ENCODE measurements at regions not wholly inside any gene's neighbourhood (a gene's known extent, or its start where the extent isn't known, plus 50 kb on each side); places are given as distances from the start of the nearest gene placed in this dataset.

- DNase-seq: no peak
These were observed 223.4 kb downstream of the SPTSSA start for GRCh38 chr14:34238610-34239009.

- DNase-seq: no peak
These were observed 224.4 kb downstream of the SPTSSA start for GRCh38 chr14:34237677-34238076.

GRCh38 chr14:34237081-34237480 lies 225.0 kb downstream of the SPTSSA start:
- DNase-seq: no peak

DNA sequence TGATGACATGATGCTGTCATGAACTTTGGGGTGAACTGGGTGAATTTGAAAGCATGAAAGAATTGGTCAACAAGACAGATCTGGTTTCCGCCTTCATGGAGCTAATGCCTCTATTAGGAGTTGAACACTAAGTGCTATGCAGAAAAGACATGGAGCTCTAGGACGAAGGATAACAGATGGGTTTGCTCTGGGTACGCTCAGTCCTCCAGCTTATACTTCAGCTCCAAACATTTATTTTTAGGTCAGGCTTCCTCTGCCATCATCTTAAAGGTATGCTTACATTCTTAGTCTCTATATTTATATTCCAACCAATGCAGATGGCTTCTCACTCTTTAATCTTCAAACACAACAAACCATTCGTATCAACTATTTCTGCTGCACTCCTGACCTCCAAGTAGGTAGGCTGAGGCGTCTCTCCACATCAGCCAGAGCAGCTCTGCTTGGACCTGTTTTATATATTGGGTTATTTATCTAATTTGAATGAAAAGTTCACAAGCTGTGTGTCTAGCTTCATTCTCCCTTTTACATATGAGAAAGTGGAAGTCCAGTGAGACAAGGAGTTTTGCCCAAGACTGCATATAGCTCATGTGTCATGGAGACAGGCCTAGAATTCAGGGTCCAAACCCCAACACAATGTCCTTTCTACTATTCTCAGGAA lies 226.3 kb downstream of the SPTSSA start:
- no peak for DNase-seq

- no peak for DNase-seq
These were observed 227.8 kb downstream of the SPTSSA start for GRCh38 chr14:34234258-34234657.

DNA sequence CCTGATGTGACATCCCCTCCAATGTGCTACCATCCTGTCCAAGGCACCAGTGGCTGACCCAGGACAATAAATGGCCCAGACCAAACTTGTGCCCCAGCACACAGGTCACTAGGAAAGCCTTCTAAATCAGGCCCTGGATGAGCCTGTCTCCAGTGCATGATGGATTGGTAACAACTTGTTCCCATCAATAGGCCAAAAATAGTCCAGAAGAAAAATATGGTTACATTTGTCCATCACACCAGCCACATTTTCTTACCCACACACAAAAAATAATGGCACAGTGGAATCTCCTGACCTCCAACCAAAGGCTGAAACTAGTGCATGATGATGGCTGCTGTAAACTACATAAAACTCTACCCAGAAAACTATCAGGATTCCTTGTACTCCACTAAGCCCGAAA lies 228.4 kb downstream of the SPTSSA start:
- DNase-seq: no peak

GRCh38 chr14:34232790-34233189 lies 229.2 kb downstream of the SPTSSA start:
- DNase-seq: no peak

- DNase-seq: no peak
These were observed 230.4 kb downstream of the SPTSSA start for GRCh38 chr14:34231626-34232025.

DNA sequence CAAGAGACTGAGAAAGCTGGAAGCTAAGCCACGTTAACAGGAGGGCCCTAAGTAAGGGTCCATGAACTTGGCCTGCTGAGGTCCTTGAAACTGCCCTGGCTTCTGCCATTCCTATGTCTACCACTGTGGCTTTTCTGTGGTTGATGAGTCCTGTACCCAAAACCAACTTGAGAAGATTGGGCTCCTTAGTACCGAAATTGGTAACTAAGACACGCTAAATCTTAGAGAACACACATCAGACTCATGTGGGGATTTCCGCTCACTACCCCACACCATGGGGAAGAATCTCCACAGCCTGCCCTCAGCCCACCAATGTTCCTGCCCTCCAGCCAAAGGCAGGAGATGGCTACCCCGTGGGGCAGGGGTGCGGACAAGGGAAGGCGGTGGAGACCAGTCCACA lies 232.9 kb downstream of the SPTSSA start:
- no peak for DNase-seq

- DNase-seq: no peak
These were observed 233.4 kb downstream of the SPTSSA start for GRCh38 chr14:34228650-34228976.

GRCh38 chr14:34227834-34228649 lies 234.0 kb downstream of the SPTSSA start:
- peak; percentile 66 for DNase-seq

DNA sequence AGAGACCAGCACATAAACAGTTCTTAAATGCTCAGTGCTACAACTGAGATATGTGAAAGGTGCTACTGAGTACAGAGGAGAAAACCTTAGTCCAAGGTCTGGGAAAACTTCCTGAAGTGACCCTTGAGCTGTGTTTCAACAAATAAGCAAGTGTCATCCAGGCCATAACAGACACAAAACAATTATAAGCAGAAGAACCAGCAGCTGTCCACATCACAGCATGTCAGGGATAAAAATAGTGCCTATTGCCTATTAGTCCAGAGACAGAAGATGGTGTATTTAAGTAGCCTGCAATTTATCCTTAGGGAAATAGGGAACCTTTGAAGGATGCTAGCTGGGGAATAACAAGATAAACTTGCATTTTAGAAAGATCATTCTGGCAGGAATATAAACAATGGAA lies 237.8 kb downstream of the SPTSSA start:
- DNase-seq: no peak

GRCh38 chr14:34223373-34224148 lies 238.5 kb downstream of the SPTSSA start:
- peak; percentile 4 for DNase-seq

GRCh38 chr14:34222867-34223266 lies 239.2 kb downstream of the SPTSSA start:
- no peak for DNase-seq

GRCh38 chr14:34222122-34222521 lies 239.9 kb downstream of the SPTSSA start:
- DNase-seq: no peak

GRCh38 chr14:34220921-34221320 lies 241.1 kb downstream of the SPTSSA start:
- DNase-seq: peak; percentile 77

GRCh38 chr14:34220378-34220706 lies 241.7 kb downstream of the SPTSSA start:
- no peak for DNase-seq

DNA sequence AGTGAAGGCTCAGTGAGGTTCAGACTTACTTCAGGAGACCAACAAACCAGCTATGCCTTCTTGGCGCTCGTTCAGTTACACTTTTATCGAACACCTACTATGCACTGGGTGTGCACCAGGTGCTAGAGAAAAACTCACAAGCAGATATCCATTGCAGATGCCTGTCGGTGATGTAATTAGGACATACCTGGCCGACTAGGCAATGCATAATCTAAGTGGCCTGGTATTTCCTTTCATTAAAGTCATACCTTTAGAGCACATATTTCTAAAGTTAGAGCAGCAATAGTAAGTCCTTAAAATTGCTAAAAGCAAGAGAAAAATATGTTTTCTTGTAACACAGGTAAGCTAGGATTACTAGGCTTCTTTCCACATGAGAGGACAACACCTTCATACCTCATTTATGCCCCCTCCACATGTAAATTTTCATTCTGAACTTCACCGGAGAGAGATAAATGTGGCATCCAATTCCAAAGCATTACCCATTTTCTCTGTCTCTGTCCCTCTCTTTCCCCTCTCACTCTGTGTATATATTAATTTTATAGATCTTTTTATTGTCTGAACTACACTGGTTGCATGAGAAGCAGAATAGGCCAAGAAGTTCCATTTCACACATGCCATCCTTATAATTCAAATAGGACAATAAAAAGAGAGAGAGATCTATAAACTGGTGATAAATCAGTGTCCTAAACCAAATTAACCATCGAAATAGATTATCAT lies 242.2 kb downstream of the SPTSSA start:
- DNase-seq: no peak

DNA sequence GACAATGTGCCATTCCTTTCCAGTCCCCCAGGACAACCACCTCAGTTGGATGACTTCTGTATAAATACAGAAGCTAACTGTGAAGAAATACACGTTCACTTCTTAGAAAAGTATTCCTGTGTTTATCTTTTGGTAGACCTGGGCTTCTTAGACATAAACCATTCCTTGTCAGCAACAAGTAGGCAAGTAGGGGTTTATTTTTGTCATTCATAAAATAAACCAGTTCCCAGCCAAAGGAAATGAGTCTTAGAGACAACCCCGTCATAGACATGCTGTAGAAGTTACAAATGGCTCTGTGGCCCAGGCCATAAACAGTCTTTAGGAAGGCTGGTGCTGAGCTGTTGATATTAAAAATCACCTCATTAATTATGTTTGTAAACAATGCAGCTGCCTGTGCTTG lies 243.2 kb downstream of the SPTSSA start:
- no peak for DNase-seq

- no peak for DNase-seq
These were observed 247.1 kb downstream of the SPTSSA start for GRCh38 chr14:34214961-34215360.

DNA sequence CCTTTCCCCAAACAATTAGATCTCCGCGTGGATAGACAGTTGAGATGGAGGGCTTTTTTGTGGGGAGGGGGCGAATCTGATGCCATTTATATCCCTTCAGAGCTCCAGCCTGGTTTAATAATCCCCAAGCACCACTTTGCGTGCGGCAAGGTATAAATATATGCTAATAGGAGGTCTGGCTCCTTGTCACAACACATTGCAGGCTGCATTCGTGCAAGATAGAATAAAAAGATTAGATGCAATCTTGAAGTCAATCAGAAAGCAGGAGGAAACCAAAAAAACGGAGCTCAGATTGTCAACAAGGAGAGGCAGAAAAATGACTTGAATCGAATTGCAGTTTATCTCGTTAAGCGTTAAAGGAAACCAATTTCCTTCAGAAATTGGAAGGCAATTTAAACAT lies 248.7 kb downstream of the SPTSSA start:
- no peak for DNase-seq

DNA sequence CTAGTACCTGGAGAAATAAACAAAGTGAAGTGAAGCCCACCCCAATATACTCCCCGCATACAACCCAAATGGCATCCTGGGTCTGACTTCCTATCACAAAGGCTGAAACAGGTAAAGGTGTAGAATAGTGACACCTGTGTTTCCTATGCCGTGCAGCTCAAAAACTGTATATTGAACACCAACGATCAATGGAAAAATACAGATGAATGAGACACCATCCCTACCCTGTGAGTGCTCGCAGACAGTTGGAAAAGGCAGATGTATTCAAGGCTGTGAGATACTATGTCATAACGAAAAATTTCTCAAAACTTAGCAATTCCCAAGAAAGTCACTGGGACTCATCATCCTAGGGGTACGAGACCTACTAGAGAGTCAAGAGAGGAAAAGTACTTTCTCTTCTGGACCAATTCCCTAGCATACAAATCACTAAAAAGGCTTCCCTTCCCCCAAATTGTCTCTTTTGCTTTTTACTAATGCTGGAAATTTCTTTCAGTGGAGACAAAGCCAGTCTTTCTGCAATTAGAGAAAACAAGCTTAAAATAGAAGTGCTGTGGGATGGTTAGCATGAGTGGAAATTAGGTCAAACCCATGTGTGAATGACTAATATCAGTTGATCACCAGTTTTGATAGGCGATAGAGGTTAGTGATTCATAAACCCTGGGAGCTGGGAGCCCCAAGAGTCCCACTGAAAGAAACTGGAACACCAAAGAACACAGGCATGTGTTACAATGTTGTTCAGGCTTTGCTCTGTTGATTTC lies 249.7 kb downstream of the SPTSSA start:
- DNase-seq: no peak

GRCh38 chr14:34211732-34212131 lies 250.3 kb downstream of the SPTSSA start:
- DNase-seq: no peak
